Natural killer cell (primary cell): ENCODE measurements at regions not wholly inside any gene's neighbourhood (a gene's known extent, or its start where the extent isn't known, plus 50 kb on each side); places are given as distances from the start of the nearest gene placed in this dataset.

Experiments used
- ATAC-seq, 3 donors: fragments of 150-1000 bp in 2 of 3; fragments of 200-7000 bp in 1 of 3; cut with Tn5 transposase; 1 replicate in 1 of 3; 2 replicates in 2 of 3; pipeline ENCODE4 v1.10.0; 2021; ENCODE audit warnings: mild to moderate bottlenecking in 2 of 3, moderate library complexity in 2 of 3
- DNase-seq, 2 donors: peaks; one replicate each; pipeline versions ENCODE4 v3.0.0 to v3.0.0-alpha.2; 2013 to 2021; ENCODE audit warnings: mixed read lengths in 1 of 2
- H3K27ac ChIP-seq: one replicate; pipeline ENCODE4 v1.5.1; 2013; ENCODE audit warnings: mild to moderate bottlenecking, low read length
- H3K27me3 ChIP-seq: one replicate; pipeline ENCODE4 v1.6.1; 2013; ENCODE audit warnings: low read length; ENCODE audit not compliant: control insufficient read depth, insufficient read depth
- H3K36me3 ChIP-seq: one replicate; pipeline ENCODE4 v1.6.1; 2013; ENCODE audit warnings: low read length; ENCODE audit not compliant: control insufficient read depth, insufficient read depth
- H3K4me1 ChIP-seq: one replicate; pipeline ENCODE4 v1.6.1; 2013; ENCODE audit warnings: low read length; ENCODE audit not compliant: control insufficient read depth, insufficient read depth
- H3K4me3 ChIP-seq: one replicate; pipeline ENCODE4 v1.5.1; 2013; ENCODE audit warnings: low read length
- H3K9me3 ChIP-seq: one replicate; pipeline ENCODE4 v1.6.1; 2013; ENCODE audit warnings: low read length; ENCODE audit not compliant: control insufficient read depth, insufficient read depth
- H3K27ac Mint-ChIP-seq, 2 donors: one replicate each; pipeline ENCODE4 v1.8.0; 2022; ENCODE audit warnings: mild to moderate bottlenecking in 2 of 2, mixed read lengths in 2 of 2, moderate library complexity in 1 of 2
- H3K27me3 Mint-ChIP-seq, 2 donors: one replicate each; pipeline ENCODE4 v1.8.0; 2022; ENCODE audit warnings: low read depth in 2 of 2, mixed read lengths in 2 of 2
- H3K36me3 Mint-ChIP-seq: one replicate; pipeline ENCODE4 v1.8.0; 2022; ENCODE audit warnings: mixed read lengths
- H3K4me1 Mint-ChIP-seq, 2 donors: one replicate each; pipeline ENCODE4 v1.8.0; 2022; ENCODE audit warnings: mixed read lengths in 2 of 2
- H3K4me3 Mint-ChIP-seq: one replicate; pipeline ENCODE4 v1.8.0; 2022; ENCODE audit warnings: mild to moderate bottlenecking, moderate library complexity, mixed read lengths
- H3K9me3 Mint-ChIP-seq, 2 donors: one replicate each; pipeline ENCODE4 v1.8.0; 2022; ENCODE audit warnings: mixed read lengths in 2 of 2
- WGBS: methylation state at CpG from one replicate; pipeline ENCODE4 v1.1.7; 2013; ENCODE audit warnings: missing lambda C conversion rate; ENCODE audit not compliant: insufficient coverage; 5-methylcytosine and 5-hydroxymethylcytosine counted together
- intact Hi-C: fragments of 100-400 bp; cut with micrococcal nuclease; formaldehyde crosslinking; loops from one replicate; pipeline ENCODE4 v1.14.2; 2022
- TF ChIP-seq, protein P1 (sequence below): fragments of 200-600 bp; IDR thresholded peaks from one replicate; pipeline ENCODE4 v1.8.0; 2022; ENCODE audit warnings: antibody characterized with exemption

GRCh38 chr6:151676460-151676945 is 131.0 kb upstream of the ESR1 start:
- no peaks in the 10 kb centered on the region for H3K9me3 Mint-ChIP-seq
- H3K36me3 ChIP-seq = no peaks in the 10 kb centered on the region
- H3K9me3 ChIP-seq = no peaks in the 10 kb centered on the region
- ATAC-seq = no peak
- TF ChIP-seq, protein P1, sequence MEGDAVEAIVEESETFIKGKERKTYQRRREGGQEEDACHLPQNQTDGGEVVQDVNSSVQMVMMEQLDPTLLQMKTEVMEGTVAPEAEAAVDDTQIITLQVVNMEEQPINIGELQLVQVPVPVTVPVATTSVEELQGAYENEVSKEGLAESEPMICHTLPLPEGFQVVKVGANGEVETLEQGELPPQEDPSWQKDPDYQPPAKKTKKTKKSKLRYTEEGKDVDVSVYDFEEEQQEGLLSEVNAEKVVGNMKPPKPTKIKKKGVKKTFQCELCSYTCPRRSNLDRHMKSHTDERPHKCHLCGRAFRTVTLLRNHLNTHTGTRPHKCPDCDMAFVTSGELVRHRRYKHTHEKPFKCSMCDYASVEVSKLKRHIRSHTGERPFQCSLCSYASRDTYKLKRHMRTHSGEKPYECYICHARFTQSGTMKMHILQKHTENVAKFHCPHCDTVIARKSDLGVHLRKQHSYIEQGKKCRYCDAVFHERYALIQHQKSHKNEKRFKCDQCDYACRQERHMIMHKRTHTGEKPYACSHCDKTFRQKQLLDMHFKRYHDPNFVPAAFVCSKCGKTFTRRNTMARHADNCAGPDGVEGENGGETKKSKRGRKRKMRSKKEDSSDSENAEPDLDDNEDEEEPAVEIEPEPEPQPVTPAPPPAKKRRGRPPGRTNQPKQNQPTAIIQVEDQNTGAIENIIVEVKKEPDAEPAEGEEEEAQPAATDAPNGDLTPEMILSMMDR = no peak
- no peaks in the 10 kb centered on the region for H3K27me3 ChIP-seq
- peaks cover 0 to 6% of the 10 kb centered on the region in 2 donors for H3K27me3 Mint-ChIP-seq
- no peak for DNase-seq
- no peak overlapping the region for H3K4me3 ChIP-seq
- no peaks in the 10 kb centered on the region for H3K36me3 Mint-ChIP-seq
- peaks cover 1% of the 10 kb centered on the region for H3K4me1 ChIP-seq
- H3K4me1 Mint-ChIP-seq = no peaks in the 10 kb centered on the region
- no peak overlapping the region for H3K27ac Mint-ChIP-seq
- no peak overlapping the region for H3K27ac ChIP-seq
- whole genome bisulfite sequencing = 87% methylated on average over 7 of the region's 7 CpGs
- intact Hi-C loops = loop anchor here (10.0 kb wide), 2 partner anchors 448 to 588 kb away; no protein-coding TSS in a partner anchor
- no peak overlapping the region for H3K4me3 Mint-ChIP-seq

GRCh38 chr6:151677404-151677803 is 130.1 kb upstream of the ESR1 start:
- WGBS = 100% methylated on average over 4 of the region's 6 CpGs
- ATAC-seq (no peak), DNase-seq (no peak)
- H3K9me3 ChIP-seq = no peaks in the 10 kb centered on the region
- intact Hi-C loops = loop anchor here (10.0 kb wide), 2 partner anchors 447 to 587 kb away; no protein-coding TSS in a partner anchor
- Mint-ChIP-seq H3K4me1 (no peaks in the 10 kb centered on the region), H3K27me3 (peaks cover 0 to 6% of the 10 kb centered on the region in 2 donors), H3K4me3 (no peak overlapping the region), H3K9me3 (no peaks in the 10 kb centered on the region), H3K27ac (no peak overlapping the region), H3K36me3 (no peaks in the 10 kb centered on the region)
- TF ChIP-seq, protein P1 = no peak
- no peak overlapping the region for H3K4me3 ChIP-seq
- H3K36me3 ChIP-seq = no peaks in the 10 kb centered on the region
- H3K27ac ChIP-seq = no peak overlapping the region
- peaks cover 4% of the 10 kb centered on the region for H3K4me1 ChIP-seq
- no peaks in the 10 kb centered on the region for H3K27me3 ChIP-seq

DNA sequence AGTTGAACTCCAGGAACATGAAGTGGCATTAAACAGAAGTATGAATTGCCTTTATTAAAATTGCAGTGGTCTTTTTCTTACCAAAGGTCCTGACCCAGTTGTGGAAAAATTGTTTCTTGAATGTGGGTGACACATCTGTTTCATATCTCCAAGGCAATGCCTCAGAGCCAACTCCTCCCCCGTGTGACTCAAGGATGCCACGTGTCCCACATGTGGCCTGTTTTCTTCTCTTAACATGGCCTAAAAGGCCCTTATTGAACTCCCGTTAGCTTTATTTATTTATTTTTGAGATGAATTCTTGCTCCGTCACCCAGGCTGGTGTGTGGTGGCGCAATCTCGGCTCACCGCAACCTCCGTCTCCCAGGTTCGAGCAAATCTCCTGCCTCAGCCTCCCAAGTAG is 128.4 kb upstream of the ESR1 start:
- no peaks in the 10 kb centered on the region for H3K9me3 Mint-ChIP-seq
- Histone ChIP-seq H3K36me3 (no peaks in the 10 kb centered on the region), H3K9me3 (no peaks in the 10 kb centered on the region), H3K27me3 (no peaks in the 10 kb centered on the region), H3K4me1 (peaks cover 4% of the 10 kb centered on the region), H3K4me3 (no peak overlapping the region), H3K27ac (no peak overlapping the region)
- TF ChIP-seq, protein P1 = no peak
- intact Hi-C loops = loop anchor here (10.0 kb wide), 2 partner anchors 446 to 586 kb away; no protein-coding TSS in a partner anchor
- no peak overlapping the region for H3K27ac Mint-ChIP-seq
- DNase-seq (no peak), ATAC-seq (no peak)
- peaks cover 0 to 9% of the 10 kb centered on the region in 2 donors for H3K27me3 Mint-ChIP-seq
- no peak overlapping the region for H3K4me3 Mint-ChIP-seq
- WGBS = 90% methylated on average over 9 of the region's 9 CpGs
- no peaks in the 10 kb centered on the region for H3K4me1 Mint-ChIP-seq
- H3K36me3 Mint-ChIP-seq = no peaks in the 10 kb centered on the region

DNA sequence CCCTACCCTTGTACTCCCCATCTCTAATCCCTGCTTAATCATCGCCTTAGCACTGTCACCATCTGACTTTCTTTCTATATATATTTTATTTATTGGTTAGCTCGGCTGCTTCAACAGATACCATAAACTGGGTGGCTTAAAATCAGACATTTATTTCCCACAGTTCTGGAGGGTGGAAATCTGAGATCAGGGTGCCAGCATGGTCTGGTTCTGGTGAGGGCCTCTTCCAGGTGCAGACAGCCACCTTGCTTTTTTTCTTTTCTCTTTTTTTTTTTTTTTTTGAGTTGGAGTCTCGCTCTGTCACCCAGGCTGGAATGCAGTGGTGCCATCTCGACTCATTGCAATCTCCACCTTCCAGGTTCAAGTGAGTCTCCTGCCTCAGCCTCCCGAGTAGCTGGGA is 127.5 kb upstream of the ESR1 start:
- no peak overlapping the region for H3K27ac Mint-ChIP-seq
- intact Hi-C loops = loop anchor here (10.0 kb wide), 2 partner anchors 445 to 585 kb away; no protein-coding TSS in a partner anchor
- no peak overlapping the region for H3K27ac ChIP-seq
- no peaks in the 10 kb centered on the region for H3K9me3 ChIP-seq
- no peaks in the 10 kb centered on the region for H3K36me3 Mint-ChIP-seq
- 97% methylated on average over 3 of the region's 5 CpGs for WGBS
- H3K4me1 ChIP-seq = peaks cover 4% of the 10 kb centered on the region
- peaks cover 0 to 10% of the 10 kb centered on the region in 2 donors for H3K27me3 Mint-ChIP-seq
- no peaks in the 10 kb centered on the region for H3K4me1 Mint-ChIP-seq
- no peak for ATAC-seq
- no peaks in the 10 kb centered on the region for H3K9me3 Mint-ChIP-seq
- H3K36me3 ChIP-seq = no peaks in the 10 kb centered on the region
- TF ChIP-seq, protein P1 = no peak
- no peak overlapping the region for H3K4me3 ChIP-seq
- DNase-seq = no peak
- H3K4me3 Mint-ChIP-seq = no peak overlapping the region
- no peaks in the 10 kb centered on the region for H3K27me3 ChIP-seq
